Glomerular visceral epithelial cell (primary cell): ENCODE measurements at regions not wholly inside any gene's neighbourhood (a gene's known extent, or its start where the extent isn't known, plus 50 kb on each side); places are given as distances from the start of the nearest gene placed in this dataset.
"Not testable (repeated sequence)": the region's sequence is repeated elsewhere in the genome, so short reads cannot be mapped to it uniquely, and the experiment has no call there.

Source experiments
- DNase-seq: peaks from one replicate; pipeline ENCODE4 v3.0.0-alpha.2; 2016; ENCODE audit errors: extremely low spot score

DNA sequence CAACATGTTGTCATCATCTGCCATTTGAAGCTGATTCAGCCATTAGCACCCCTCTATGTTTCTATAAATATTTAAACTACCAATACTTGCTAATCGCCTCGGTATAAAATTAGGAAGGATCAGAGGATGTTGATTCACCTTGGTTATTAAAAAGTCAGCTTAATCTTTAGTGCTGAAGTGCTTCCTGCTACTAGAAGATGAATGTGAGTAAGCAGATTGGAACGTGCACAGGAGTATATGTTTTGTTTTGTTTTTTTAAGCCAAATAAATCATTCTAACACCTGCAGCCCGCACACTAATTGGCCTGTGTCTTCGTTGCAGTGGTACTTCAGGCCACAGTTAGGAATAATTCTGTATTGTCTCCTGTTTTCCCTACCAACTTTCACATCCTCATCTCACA, 485.7 kb downstream of the AJAP1 start:
- DNase-seq, result no peak

DNA sequence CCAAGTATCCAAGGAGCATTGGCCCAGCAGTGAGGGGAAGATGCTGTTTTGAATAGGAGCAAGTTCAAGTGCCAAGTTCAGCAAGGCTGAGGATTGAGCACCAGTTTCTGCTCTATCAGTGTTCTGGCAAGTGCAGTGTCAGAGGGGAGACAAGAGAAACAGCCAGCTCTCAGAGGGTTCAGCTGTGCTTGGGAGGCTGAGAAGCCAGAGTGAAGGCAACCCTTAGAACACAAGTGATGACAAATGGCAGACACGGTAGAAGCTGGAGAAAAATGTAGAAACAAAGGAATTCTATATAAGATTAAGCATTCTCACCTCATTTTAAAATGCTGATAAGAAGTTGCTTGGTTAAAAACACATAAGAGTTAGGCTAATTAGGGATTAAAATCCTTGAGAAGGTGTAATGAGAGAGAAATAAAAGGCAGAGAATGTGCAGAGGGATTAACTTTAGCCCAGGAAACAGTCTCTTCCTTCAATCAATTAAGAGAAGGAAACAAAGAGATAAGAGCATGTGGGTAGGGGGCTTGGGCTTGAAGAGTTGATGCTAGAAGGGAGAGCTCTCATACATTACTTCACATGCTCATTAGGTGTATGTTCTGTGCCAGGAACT, 475.4 kb downstream of the AJAP1 start:
- DNase-seq, result no peak

GRCh38 chr1:5125208-5125607, 470.8 kb downstream of the AJAP1 start:
- DNase-seq, result no peak

GRCh38 chr1:5120559-5120958, 466.1 kb downstream of the AJAP1 start:
- no peak for DNase-seq

GRCh38 chr1:5119366-5120234, 465.2 kb downstream of the AJAP1 start:
- no peak for DNase-seq

DNA sequence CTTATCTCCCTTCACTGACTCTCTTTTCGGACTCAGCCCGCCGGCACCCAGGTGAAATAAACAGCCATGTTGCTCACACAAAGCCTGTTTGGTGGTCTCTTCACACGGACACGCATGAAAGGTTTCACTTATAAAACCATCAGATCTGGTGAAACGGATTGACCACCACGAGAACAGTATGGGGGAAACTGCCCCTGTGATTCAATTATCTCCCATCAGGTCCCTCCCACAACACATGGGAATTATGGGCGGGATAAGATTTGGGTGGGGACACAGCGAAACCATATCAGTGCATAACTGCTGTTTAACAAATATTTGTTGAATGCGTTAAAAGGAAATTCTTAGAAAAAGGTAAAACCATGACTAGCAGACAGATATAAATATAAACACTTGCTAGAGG, 464.4 kb downstream of the AJAP1 start:
- DNase-seq, result not testable (repeated sequence)

DNA sequence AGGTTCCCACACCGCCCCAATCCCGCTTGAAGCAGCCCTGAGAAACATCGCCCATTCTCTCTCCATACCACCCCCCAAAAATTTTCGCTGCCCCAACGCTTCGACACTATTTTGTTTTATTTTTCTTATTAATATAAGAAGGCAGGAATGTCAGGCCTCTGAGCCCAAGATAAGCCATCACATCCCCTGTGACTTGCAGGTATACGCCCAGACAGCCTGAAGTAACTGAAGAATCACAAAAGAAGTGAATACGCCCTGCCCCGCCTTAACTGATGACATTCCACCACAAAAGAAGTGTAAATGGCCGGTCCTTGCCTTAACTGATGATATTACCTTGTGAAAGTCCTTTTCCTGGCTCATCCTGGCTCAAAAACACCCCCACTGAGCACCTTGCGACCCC, 463.9 kb downstream of the AJAP1 start:
- DNase-seq, result not testable (repeated sequence)

- DNase-seq, result no peak
Observed at GRCh38 chr1:5111581-5111980, 457.2 kb downstream of the AJAP1 start.

- no peak for DNase-seq
Observed at GRCh38 chr1:5110508-5110907, 456.1 kb downstream of the AJAP1 start.

GRCh38 chr1:5109633-5110032, 455.2 kb downstream of the AJAP1 start:
- DNase-seq, result no peak

GRCh38 chr1:5108740-5109139, 454.3 kb downstream of the AJAP1 start:
- DNase-seq, result no peak

DNA sequence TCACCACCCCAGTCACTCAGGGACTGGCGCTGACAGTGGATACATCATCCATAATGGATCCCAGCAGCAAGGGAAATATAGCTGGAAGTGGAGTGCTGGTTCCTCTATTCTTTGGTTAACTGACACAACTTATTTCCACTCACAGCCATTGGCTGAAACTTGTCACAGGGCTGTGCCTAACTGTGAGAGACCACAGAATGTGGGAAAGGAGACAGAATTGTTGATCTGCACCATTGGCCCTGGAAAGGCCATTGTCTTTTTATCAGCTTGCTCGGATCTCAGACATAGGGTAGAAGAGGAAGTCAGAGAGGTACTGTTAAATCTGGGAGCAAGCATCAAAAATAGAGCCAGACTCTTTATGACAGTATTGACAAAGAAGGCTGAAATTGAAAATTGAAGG, 451.3 kb downstream of the AJAP1 start:
- DNase-seq, result no peak

- DNase-seq, result no peak
Observed at GRCh38 chr1:5099558-5099957, 445.1 kb downstream of the AJAP1 start.

GRCh38 chr1:5098981-5099385, 444.6 kb downstream of the AJAP1 start:
- no peak for DNase-seq

GRCh38 chr1:5093042-5093441, 438.6 kb downstream of the AJAP1 start:
- DNase-seq, result no peak

GRCh38 chr1:5084676-5085075, 430.3 kb downstream of the AJAP1 start:
- DNase-seq, result no peak

- DNase-seq, result no peak
Observed at GRCh38 chr1:5067246-5067645, 412.8 kb downstream of the AJAP1 start.

DNA sequence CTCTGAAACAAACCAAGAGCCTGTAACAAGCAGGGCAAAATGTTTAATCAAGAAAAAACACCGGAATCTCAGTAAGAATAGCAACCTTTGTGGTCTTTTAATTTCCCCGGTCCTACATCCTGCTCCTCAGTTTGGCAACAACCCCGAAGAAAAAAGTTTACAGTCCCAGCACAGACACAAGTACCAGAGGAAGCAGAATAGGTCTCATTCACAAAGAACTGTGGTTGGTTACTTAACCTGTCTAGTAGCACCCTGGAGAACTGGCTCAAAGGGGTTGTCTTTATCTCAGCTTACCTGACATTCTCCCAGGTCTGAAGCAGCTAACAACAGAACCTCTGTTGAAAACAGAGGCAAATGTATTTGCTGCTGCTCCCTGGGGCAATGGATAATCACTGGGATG, 399.3 kb downstream of the AJAP1 start:
- DNase-seq, result no peak

- no peak for DNase-seq
Observed at GRCh38 chr1:5029136-5029535, 374.7 kb downstream of the AJAP1 start.

- no peak for DNase-seq
Observed at GRCh38 chr1:5012249-5012648, 357.8 kb downstream of the AJAP1 start.

- DNase-seq, result no peak
Observed at GRCh38 chr1:5010656-5011055, 356.2 kb downstream of the AJAP1 start.

GRCh38 chr1:5010236-5010635, 355.8 kb downstream of the AJAP1 start:
- DNase-seq, result no peak

- no peak for DNase-seq
Observed at GRCh38 chr1:5009376-5010065, 355.1 kb downstream of the AJAP1 start.
